Fibroblast of skin of scalp (primary cell): ENCODE measurements at regions not wholly inside any gene's neighbourhood (a gene's known extent, or its start where the extent isn't known, plus 50 kb on each side); places are given as distances from the start of the nearest gene placed in this dataset.

ENCODE experiments used
- DNase-seq: peaks from one replicate; pipeline ENCODE4 v3.0.0-alpha.2; 2013

DNA sequence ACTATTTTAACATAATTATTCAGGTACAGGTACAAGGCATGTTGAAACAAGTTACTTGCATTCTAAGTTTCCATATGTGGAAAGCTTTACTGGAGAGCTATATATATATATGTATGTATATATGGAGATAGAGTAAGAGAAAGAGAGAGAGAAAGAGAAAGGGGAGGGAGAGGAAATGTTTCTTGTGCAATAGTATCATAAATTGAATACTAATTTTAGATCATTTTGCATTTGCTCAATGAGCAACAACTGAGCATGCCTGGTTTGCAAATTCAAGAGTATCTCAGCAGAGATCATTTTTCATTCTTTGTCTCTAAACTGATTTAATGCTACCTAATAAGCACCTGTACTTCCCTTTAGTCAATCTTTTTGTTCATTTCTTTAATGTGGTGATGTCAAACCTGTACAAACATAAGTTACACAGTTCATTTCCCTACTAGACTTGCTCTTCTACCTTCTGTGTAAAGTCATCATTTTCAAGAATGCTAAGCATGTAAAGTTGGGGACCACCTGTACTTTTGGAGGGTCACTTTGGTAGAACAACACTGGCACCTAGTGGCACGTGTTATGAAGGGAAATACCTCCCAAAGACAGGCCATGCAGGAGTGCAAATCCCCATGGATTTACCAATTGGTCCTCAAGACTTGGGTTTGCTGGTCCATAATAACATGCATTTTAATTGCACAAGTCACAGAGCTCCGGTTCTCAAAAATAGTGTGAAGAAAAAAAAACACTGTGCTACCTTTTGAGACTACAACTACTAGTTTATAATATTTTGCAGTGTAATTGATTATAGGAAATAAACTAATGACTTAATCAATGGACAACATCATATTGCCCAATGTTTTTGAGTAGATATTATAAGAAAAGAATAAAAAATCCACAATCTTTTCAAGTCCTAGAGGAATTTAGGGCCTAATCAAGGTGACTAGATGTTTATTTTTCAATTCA is 431.2 kb upstream of the IGFBP3 start:
- peak; percentile 78 for DNase-seq

DNA sequence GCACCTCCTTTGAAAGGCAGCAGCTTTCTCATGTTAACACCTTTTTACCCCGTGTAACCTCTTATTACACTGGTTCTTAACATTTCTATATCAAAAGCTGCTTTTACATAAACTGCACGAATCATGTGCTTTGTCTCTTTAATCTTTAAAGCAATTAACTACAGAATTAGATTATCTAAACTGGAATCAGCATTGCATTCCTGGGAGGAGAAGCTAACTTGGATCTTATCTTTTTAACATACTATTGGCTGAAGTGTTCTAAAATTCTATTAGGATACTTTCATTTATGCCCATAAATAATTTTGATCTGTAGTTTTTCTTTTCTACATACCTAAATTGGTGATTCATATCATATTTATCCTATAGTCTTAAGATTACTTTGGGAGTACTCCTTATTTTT is 428.4 kb upstream of the IGFBP3 start:
- no peak for DNase-seq

DNA sequence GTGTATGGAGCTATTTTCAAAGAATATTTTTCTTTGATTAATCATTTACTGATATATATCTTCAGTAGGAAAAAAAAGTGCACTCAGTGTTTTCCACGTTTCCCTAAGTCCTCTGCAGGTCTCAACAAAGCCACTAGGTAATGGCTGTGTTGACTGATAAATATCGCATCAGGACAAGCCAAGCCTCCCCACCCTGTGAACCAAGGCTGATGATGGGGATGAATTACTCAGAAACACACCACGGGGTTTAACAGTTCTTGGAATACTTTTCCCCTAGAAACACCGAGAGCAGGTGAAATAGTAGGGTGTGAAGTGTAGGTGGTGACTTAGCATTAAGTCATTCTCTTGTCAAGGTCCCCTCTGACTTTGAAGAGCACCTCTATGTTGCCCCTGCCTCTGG is 423.5 kb upstream of the IGFBP3 start:
- DNase-seq: no peak

DNA sequence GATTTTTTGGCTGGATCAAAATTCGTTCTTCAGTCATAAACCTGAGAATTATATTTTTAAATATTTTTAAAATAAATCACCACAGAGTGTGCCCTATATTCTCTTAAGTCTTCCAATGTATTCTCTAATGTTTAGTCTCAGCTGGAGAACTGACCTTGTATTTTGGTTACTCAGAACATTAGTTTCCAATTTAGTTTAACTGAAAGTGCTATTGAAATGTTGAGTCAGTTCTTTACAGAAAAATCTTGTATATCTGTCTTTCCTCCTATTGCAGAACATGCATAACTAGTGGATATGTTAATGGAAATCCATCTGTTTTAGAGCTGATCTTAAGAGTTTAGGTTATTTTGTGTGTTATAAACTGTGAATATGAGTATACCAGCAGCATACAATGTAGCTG is 422.7 kb upstream of the IGFBP3 start:
- no peak for DNase-seq

DNA sequence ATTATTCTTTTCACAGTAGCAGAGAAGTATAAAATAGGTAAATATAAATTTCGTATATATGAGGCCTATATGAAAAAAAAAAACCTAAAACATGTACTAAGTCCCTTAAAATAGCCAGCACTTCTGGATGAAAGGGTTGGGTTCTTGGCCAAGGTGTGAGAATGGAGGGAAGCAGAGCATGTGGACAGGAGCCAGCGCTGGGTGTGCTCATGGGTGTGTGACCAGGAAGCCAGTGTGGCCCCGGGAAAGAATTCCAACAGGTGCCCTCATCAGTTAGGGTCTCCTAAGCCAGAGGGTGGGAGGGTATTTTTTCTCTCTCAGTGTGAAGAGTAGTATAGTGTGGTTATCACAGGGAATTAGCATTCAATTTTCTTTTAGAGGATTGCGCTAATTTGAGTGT is 401.9 kb upstream of the IGFBP3 start:
- DNase-seq: no peak

DNA sequence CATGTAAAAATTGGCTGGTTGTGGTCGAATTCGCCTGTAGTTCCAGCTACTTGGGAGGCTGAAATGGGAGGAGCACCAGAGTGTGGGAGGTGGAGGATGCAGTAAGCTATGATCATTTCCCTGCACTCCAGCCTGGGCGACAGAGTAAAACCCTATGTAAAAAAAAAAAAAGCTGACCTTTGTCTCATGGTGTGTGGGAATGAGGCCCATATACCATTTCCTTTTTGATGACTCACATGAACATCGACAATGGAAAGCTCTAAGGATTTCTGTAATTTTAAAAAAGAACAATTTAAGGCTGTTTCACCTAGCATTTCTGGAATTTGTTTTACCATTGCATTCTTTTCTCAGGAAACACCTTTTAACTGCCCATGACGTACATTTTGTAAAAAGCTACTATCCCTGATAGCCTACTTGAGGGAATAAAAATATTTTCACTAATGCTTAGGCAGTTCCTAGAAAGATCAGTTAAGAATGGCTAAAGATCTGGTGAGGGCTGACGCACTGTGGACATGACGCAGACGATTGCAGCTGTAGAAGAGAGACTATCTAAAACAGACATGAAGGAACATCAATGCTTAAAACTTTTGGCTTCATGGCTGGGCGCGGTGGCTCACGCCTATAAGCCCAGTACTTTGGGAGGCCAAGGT is 400.6 kb upstream of the IGFBP3 start:
- peak; percentile 67 for DNase-seq

DNA sequence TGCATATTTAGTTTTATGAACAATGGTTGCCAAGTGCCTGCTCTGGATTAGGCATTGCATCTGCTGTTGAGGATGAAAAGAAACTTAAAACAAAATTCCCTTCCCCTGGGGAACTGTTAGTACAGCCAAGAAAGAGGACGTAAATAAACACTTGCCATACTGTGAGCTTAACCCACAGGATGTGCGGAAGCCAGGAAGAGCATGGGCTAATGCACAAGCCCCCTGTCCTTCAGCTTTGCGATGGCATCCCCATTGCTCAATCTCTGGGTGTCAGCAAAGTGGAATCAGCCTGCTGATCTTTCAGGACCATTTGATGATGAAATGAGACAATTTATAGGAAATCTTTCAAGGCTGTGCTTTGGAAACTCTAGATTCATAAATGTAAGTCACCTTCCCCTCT is 399.9 kb upstream of the IGFBP3 start:
- DNase-seq: peak; percentile 45

DNA sequence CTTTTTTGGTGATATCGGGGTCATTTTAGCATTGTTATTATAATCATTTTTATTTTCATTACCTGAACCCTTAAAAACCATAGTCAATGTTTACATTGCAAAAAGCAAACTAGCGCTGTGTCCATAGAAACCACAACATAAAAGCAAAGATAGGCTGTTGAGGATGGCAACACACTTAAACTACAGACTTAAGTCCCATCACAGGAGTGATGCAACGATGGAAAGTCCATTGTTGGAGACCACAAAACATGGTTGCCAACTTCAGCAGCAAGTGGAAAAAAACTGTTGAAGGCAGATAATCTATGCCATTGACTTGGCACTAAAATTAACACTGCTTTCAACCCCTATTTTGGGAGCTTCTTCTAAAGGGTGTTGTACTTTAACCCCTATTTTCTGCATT is 398.8 kb upstream of the IGFBP3 start:
- no peak for DNase-seq

DNA sequence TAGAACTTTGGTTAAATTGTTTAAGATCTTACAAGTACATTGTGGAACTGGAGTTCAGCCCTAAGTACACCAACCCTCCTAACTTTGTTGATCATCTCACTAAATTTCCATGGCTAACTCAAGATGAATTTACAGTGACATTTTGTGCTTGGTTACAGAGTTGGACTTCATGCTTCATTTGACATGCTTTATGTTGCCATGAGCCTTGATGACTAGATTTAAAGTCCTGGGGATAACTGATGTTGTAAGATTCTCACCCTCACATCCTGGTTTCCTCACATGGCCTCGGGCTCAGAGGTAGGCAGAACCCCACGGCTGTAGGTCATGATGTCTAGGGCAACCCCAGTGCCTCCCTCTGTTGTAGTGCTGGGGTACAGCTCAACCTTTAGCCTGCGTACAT is 397.2 kb upstream of the IGFBP3 start:
- no peak for DNase-seq

DNA sequence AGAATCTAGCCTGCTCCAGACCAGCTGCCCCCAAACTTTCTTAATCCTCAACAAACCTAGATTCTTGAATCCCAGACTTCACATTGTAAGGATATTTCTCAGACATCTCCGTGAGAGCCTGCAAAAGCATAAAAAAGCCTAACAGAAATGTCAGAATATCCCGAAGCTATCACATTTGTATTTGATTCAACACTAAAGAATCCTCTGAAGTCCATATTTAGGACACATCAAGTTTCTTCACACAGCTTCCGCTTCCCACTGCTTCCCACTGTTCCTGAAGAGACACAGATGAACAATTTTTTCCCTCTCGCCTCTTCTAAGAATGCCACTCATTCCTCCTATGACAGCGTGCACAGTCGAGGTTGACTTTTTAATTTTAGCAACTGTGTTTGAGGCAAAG is 396.2 kb upstream of the IGFBP3 start:
- peak; percentile 92 for DNase-seq

DNA sequence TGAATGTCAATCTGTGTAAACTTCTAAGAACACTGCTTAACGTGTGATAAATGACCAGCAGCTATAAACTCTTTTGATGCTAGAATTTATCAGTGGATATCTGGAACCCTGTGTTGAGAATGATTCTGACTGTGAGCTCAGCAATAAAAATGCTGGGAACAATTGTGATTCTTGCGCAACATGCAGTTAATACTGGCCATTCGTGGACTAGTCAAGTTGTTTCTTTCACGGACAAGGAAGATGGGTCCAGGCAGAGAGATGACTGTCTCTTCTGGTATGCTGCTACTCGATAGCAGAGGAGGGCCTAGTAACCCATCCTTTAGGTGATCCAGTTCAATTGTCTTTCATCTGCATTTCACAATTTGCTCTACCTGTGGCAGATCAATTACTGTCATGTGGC is 394.8 kb upstream of the IGFBP3 start:
- DNase-seq: peak; percentile 72

DNA sequence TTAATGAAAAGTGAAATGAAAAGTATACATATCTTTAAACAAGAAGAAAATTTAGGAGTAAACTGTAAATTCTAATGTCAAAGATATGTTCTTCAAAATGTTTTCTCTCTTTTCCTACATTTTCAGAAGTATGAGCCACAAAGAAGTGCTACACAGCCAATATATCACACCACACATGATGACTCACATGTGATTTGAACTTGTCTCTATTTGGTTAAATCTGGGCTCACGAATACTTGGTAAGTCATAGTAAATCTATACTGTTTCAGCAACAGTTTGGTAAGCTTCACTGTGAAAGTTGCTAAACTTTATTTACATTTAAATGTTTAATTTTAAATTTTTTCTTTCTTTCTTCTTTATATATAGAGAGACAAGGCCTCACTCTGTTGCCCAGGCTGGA is 380.6 kb upstream of the IGFBP3 start:
- peak; percentile 60 for DNase-seq

DNA sequence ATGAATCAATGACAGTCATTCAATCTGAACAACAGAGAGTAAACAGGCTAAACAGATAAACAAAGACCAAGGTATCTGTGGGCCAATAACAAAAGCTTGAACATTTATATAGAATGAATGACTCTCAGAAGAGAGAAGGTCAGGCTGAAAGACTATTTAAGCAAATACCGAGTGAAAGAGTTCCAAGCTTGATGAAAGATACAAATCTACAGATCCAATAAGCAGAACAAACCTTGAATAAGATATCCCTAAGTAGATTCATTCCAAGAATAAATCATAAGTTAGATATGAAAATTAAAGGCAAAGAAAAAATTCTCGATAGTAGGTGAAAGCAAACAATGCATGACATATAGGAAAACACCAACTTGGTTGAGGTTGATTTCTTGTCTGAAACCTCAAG is 376.4 kb upstream of the IGFBP3 start:
- no peak for DNase-seq

DNA sequence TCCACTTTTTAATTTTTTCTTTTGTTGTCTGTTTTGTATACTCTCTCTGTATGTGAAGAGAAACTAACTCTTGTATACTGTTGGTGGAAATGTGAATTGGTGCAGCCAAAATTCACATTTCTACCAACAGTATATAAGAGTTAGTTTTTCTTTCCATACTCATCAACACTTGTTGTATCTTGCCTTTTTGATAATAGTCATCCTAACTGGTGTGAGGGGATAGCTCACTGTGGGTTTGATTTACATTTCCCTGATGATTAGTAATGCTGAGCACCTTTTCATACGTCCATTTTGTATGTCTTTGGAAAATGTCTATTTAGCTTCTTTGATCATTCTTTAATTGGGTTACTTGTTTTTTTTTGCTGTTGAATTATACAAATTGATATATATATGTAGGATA is 375.5 kb upstream of the IGFBP3 start:
- DNase-seq: no peak

DNA sequence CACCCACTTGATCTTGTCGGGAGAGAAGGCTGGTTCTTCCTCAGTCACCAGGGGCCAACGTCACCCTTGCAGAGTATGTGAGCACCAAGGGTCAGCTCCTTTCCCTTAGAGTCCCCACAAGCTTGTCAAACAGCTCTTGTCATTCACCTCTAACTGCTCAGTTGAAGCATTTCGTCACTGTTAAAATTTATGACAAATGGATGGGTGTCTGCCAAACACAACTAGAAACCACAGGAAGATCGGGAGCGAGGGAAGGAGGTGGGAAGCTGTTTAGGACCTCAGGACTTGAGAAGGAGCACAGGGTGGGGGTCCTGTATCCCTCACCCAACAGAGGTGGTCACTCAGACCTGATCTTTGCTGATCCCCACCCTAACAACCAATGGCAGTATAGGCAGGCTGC is 373.3 kb upstream of the IGFBP3 start:
- DNase-seq: peak; percentile 46

DNA sequence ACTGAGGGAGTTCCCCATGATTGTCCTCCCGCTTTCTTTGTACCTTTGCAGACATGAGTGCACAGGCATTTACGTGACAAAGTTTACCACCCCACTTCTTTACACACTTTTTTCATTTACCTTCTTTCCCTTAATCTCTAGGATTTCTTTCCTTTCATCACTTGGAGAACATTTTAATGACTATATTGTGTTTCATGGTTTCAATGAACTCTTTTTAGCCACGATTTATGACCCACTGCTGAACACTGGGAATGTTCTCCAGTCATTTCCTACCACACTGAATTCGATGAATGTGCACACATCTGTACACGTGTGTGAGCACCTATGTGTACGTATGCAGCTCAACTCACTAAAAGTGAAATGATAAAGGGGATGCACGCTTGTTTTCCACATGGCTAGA is 371.7 kb upstream of the IGFBP3 start:
- DNase-seq: no peak

DNA sequence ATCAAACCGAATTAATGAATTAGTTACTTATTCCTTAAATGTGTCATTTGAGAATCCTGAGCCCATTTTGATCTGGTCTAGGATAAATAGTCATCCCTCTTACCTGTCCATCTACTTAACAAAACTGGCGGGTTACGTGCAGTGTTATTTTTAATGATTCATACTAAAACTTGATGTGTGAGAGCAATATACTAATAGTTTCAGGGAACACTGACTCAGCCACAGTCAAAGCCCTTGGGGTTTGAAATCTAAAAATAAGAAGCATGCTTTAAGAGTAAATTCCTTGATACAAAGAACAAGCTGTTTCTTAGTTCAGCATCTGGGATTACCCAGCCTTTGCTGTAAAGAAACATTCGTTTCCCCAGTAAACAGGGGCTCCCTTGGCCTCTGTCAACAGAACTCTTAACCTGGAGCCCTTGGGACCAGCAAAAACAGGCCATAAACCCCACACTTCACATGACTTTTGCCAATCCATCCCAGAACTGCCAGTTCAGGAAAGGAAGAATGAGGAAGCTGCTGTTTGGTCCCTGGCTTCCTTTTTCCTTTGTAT is 370.6 kb upstream of the IGFBP3 start:
- peak; percentile 90 for DNase-seq

DNA sequence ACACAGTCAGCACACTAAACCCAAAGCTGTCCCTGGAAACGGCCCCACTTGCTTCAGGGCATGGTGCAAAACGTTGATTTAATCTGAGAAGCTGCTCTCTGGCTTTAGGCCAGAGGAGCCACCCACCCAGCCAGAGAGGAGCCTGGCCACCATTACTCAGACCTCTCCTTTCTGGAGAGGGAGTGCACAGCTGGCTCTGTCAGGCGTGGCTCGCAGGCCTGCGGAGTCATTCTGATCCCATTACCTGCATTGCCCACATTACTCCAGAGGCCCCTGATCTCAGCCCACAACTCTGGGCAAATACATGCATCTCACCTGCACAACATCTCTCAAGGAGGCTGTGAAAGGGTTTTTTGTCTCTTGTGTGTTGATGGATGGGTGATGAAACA is 370.0 kb upstream of the IGFBP3 start:
- peak; percentile 61 for DNase-seq

DNA sequence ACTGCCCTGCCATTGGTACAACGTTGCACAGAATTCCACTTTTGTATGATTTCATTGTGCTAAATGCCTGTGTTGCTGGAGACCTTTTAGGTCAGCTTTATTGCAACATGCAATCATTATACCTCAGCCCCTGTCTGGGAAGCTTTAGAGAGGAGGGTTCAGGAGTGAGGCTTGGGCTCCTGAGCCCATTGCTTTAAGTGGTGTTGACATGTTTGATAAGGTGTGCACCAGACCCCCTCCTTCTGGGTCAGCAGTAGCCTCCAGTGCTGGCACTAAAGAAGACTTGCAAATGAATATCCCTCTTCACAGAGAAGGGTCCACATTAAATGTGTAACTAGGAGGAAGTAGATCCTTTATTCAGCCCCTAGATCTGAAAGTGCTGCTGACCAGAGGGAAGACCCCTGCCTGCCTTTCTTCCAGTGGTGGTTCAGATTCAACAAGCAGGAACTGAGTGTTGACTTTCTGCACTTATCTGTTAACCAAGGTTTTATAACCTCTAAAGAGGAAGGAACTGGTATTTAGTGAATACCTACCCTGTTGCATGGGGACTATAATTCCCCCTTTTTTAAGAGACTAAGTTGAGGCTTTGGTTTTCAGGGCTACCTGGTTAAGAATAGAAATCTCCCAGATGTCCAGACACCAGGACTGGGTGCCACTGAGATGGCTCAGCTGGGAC is 369.4 kb upstream of the IGFBP3 start:
- no peak for DNase-seq

DNA sequence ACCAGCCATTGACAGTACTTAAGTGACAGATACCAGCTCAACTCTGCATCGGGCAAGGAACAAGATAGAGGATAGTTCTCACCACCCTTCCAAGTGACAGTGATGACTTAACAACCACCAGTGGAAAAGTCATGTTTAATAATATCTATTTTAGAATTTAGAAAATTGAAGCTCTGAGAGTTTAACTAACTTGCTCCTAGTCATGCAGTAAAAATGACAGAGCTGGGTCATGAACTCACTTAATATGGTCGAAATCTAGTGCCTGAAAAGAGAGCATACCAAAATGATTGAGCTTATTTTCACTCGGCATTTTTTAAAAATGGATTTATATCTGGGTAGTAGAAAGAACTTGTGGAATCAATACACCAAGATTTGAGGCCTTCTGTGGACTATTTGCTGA is 367.8 kb upstream of the IGFBP3 start:
- DNase-seq: peak; percentile 49

DNA sequence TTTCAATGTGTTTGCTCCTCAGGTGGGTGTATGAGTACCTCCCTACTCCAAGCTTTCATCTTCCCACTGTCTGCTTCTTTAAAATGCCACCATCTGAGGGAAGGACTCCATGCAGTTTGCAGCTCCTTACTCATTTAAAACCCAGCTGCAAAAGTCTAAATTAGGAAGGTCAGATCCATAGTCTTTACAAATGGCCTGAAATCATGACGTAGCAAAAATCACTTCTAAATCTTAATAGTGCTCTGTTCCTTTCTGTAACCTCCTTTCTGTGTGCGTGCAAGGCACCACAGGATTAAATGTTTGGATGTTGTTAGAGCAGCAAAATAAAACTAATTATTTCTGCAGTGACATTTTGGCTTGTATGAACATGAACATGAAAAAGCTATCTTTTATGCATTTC is 366.9 kb upstream of the IGFBP3 start:
- DNase-seq: no peak

DNA sequence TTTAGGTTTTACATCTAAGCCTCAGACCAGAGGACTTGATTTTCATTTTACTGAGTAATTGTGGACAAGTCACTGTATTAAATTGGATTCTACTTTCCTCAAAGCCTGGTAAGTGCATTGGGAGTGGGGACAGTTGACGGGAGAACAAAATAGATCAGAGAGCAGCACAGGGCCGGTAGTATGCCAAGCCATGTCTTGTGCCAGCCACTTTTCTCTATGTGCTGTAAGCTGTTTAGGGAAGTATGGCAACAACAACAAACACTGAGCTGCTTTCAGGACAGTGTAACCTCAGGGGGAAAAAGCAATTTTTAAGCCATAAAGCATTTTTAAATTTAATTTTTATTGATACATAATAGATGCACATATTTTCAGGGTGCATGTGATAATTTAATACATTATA is 365.9 kb upstream of the IGFBP3 start:
- no peak for DNase-seq

DNA sequence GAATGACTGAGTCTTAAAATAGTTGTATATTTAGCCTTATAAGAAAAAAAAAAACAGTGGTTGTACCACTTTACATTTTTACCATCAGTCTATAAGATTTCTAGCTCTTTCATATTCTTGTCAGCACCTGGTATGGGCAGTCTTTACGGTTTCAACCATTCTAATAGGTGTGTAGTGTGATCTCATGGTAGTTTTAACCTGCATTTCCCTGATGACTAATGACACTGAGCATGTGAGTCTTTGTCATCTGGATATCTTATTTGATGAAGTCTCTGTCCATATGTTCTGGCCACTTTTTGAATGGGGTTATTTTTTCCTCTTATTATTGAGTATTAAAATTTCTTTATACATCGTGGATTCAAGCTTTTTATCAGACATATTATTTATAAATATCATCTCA is 365.3 kb upstream of the IGFBP3 start:
- DNase-seq: no peak
